HepG2 (cell line): ENCODE measurements at regions not wholly inside any gene's neighbourhood (a gene's known extent, or its start where the extent isn't known, plus 50 kb on each side); places are given as distances from the start of the nearest gene placed in this dataset.
"Not testable (repeated sequence)": the region's sequence is repeated elsewhere in the genome, so short reads cannot be mapped to it uniquely, and the experiment has no call there.

Experiments
- ATAC-seq: fragments of 200-7000 bp; cut with Tn5 transposase; 3 replicates; pipeline ENCODE4 v1.9.1; 2020; ENCODE audit warnings: mild to moderate bottlenecking, moderate library complexity
- BruUV-seq: library from RNA; stranded (reverse); fragments of 400-500 nt; replicated peaks from 2 replicates; lab custom pipeline; 2021; lab: Mats Ljungman, UMichigan
- CTCF ChIA-PET: fragments of 300-600 bp; formaldehyde crosslinking; extraction: SDS; loops from one replicate; lab custom pipeline; 2021; ENCODE audit warnings: low total read pairs, inconsistent platforms, low intra/inter-chr PET ratio; lab: Yijun Ruan, JAX
- POLR2A ChIA-PET: fragments of 350-600 bp; sonication (Branson Sonifier 250); formaldehyde crosslinking; loops from one replicate; lab custom pipeline; 2020; ENCODE audit warnings: antibody characterized with exemption, inconsistent platforms; lab: Yijun Ruan, JAX
- DNase-seq: peaks from one replicate; pipeline ENCODE4 v3.0.0-alpha.2; 2015; ENCODE audit warnings: low spot score
- FAIRE-seq: peaks from 3 replicates; lab custom pipeline; 2011; peaks lifted over from hg19 to GRCh38; lab: Jason Lieb, UNC
- H2AFZ ChIP-seq: one replicate; pipeline ENCODE4 v1.6.1; 2011; ENCODE audit warnings: low read length, inconsistent platforms
- H3K27ac ChIP-seq: fragments of 300-600 bp; 3 replicates; pipeline ENCODE4 v1.8.0; 2011; ENCODE audit warnings: mixed run types, mild to moderate bottlenecking, mixed read lengths, low read length, inconsistent platforms; ENCODE audit not compliant: insufficient read depth; ENCODE audit errors: extremely low read length
- H3K27me3 ChIP-seq, 2 experiments: fragments of 200-600 bp in 1 of 2; 2 replicates in 1 of 2; 3 replicates in 1 of 2; pipeline versions ENCODE4 v1.6.0 to v1.8.0; 2011; ENCODE audit warnings: low read length in 2 of 2, mild to moderate bottlenecking in 2 of 2, moderate library complexity in 2 of 2, inconsistent platforms in 1 of 2; ENCODE audit not compliant: insufficient read depth in 2 of 2, control insufficient read depth in 1 of 2
- H3K36me3 ChIP-seq, 2 experiments: fragments of 200-600 bp in 1 of 2; replicated peaks in 1 of 2; 2 replicates in 1 of 2; 3 replicates in 1 of 2; pipeline versions ENCODE4 v1.5.1 to v1.8.0; 2011; ENCODE audit warnings: low read length in 2 of 2, inconsistent platforms in 1 of 2; ENCODE audit not compliant: insufficient read depth in 2 of 2, control insufficient read depth in 1 of 2
- H3K4me1 ChIP-seq: 2 replicates; pipeline ENCODE4 v1.5.1; 2012; ENCODE audit warnings: low read length, inconsistent platforms; ENCODE audit not compliant: insufficient read depth
- H3K4me2 ChIP-seq: 2 replicates; pipeline ENCODE4 v1.6.0; 2011; ENCODE audit warnings: low read depth, low read length, inconsistent platforms
- H3K4me3 ChIP-seq, 3 experiments: fragments of 200-600 bp in 1 of 3; sonication (generic), shearing (Covaris generic) in 1 of 3; replicated peaks in 1 of 3; 2 replicates each; pipeline ENCODE4 v1.5.1; 2011 to 2016; ENCODE audit warnings: low read length in 3 of 3, inconsistent platforms in 2 of 3, low read depth in 2 of 3, mild to moderate bottlenecking in 2 of 3, control low read depth in 1 of 3, mixed read lengths in 1 of 3; ENCODE audit not compliant: insufficient read depth in 1 of 3
- H3K79me2 ChIP-seq: one replicate; pipeline ENCODE4 v1.6.1; 2011; ENCODE audit warnings: low read length, inconsistent platforms; ENCODE audit not compliant: insufficient read depth
- H3K9ac ChIP-seq: 2 replicates; pipeline ENCODE4 v1.6.0; 2011; ENCODE audit warnings: mild to moderate bottlenecking, low read depth, low read length, inconsistent platforms; ENCODE audit not compliant: insufficient read depth
- H3K9me3 ChIP-seq: 2 replicates; pipeline ENCODE4 v1.5.1; 2012; ENCODE audit warnings: mild to moderate bottlenecking, low read length
- H4K20me1 ChIP-seq: 2 replicates; pipeline ENCODE4 v1.6.0; 2011; ENCODE audit warnings: inconsistent platforms, mild to moderate bottlenecking, low read length, moderate library complexity; ENCODE audit not compliant: insufficient read depth
- ETS1 ChIP-seq: sonication (generic); formaldehyde crosslinking; IDR thresholded peaks from 2 replicates; pipeline ENCODE4 v1.4.0; 2020; ENCODE audit warnings: missing genetic modification reagents
- MLLT10 ChIP-seq: sonication (generic); formaldehyde crosslinking; IDR thresholded peaks from 2 replicates; pipeline ENCODE4 v1.4.0; 2020; ENCODE audit warnings: missing genetic modification reagents
- ZBTB1 ChIP-seq: sonication (generic); formaldehyde crosslinking; IDR thresholded peaks from 2 replicates; pipeline ENCODE4 v1.4.0; 2020; ENCODE audit warnings: missing genetic modification reagents, borderline replicate concordance
- ZMYM3 ChIP-seq: sonication (generic); formaldehyde crosslinking; IDR thresholded peaks from 2 replicates; pipeline ENCODE4 v1.5.1; 2020; ENCODE audit warnings: mild to moderate bottlenecking, missing genetic modification reagents
- ZNF737 ChIP-seq: sonication (generic); formaldehyde crosslinking; IDR thresholded peaks from 2 replicates; pipeline ENCODE4 v1.5.0; 2020; ENCODE audit warnings: missing genetic modification reagents, mild to moderate bottlenecking, borderline replicate concordance
- WGBS: methylation state at CpG from one replicate; pipeline ENCODE4 v1.1.6; 2017; ENCODE audit warnings: low lambda C conversion rate; 5-methylcytosine and 5-hydroxymethylcytosine counted together
- in situ Hi-C: cut with HindIII; loops from 2 replicates; pipeline ENCODE4 v1.10.0; 2017; ENCODE audit warnings: low pct_unique_long_range_greater_than_20kb; ENCODE audit not compliant: extremely low pct_ligation_motif_present
- intact Hi-C: fragments of 100-400 bp; cut with micrococcal nuclease; formaldehyde crosslinking; loops from one replicate; pipeline ENCODE4 v1.10.0; 2022; ENCODE audit not compliant: unreplicated experiment
- TF ChIP-seq, protein P1 (sequence below): sonication (generic); formaldehyde crosslinking; IDR thresholded peaks from 2 replicates; pipeline ENCODE4 v1.5.0; 2020; ENCODE audit warnings: mild to moderate bottlenecking, missing genetic modification reagents

GRCh38 chrX:34238896-34239295 is 106.8 kb upstream of the FAM47A start (continued):
- TF ChIP-seq ZBTB1 (CRISPR knock-in tag) (no peak), ZMYM3 (CRISPR knock-in tag) (no peak), MLLT10 (no peak), ETS1 (CRISPR knock-in tag) (no peak), ZNF737 (CRISPR knock-in tag) (no peak)
- TF ChIP-seq, protein P1, sequence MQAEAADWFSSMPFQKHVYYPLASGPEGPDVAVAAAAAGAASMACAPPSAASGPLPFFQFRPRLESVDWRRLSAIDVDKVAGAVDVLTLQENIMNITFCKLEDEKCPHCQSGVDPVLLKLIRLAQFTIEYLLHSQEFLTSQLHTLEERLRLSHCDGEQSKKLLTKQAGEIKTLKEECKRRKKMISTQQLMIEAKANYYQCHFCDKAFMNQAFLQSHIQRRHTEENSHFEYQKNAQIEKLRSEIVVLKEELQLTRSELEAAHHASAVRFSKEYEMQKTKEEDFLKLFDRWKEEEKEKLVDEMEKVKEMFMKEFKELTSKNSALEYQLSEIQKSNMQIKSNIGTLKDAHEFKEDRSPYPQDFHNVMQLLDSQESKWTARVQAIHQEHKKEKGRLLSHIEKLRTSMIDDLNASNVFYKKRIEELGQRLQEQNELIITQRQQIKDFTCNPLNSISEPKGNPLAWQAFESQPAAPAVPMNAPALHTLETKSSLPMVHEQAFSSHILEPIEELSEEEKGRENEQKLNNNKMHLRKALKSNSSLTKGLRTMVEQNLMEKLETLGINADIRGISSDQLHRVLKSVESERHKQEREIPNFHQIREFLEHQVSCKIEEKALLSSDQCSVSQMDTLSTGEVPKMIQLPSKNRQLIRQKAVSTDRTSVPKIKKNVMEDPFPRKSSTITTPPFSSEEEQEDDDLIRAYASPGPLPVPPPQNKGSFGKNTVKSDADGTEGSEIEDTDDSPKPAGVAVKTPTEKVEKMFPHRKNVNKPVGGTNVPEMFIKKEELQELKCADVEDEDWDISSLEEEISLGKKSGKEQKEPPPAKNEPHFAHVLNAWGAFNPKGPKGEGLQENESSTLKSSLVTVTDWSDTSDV (CRISPR knock-in tag), result no peak
- TF ChIP-seq, all 625 proteins: peak for 0

- POLR2A ChIA-PET, in situ Hi-C loops, H3K36me3 ChIP-seq, BruUV-seq, ATAC-seq, H3K4me1 ChIP-seq, H3K9ac ChIP-seq, H3K27me3 ChIP-seq, H3K79me2 ChIP-seq, H4K20me1 ChIP-seq, H3K27ac ChIP-seq, H2AFZ ChIP-seq, DNase-seq, H3K4me3 ChIP-seq, intact Hi-C loops, H3K4me2 ChIP-seq, CTCF ChIA-PET, FAIRE-seq: not testable (repeated sequence)
- WGBS, result 58% methylated on average over 3 of the region's 6 CpGs
- peaks cover 11% of the 10 kb centered on the region; the same call in 1 of the 2 replicates for H3K9me3 ChIP-seq
Observed at GRCh38 chrX:34230156-34230555, 98.0 kb upstream of the FAM47A start.
